ENCODE measurements at regions not wholly inside any gene's neighbourhood (a gene's known extent, or its start where the extent isn't known, plus 50 kb on each side); places are given as distances from the start of the nearest gene placed in this dataset.

GRCh38 chr2:63663013-63663864 lies 74.5 kb downstream of the MDH1 start (continued):
- TF ChIP-seq SKIL (IDR thresholded peaks at IDR 0.05; ENCODE audit: low read depth, poor library complexity, severe bottlenecking): no peak
- TF ChIP-seq SUPT20H (IDR thresholded peaks at IDR 0.05; ENCODE audit: borderline replicate concordance, control insufficient read depth, low read depth, low read length): no peak
- no peak for TF ChIP-seq ZNF687 (IDR thresholded peaks at IDR 0.05)
- no peak for TF ChIP-seq SPI1 (IDR thresholded peaks at IDR 0.05; ENCODE audit: borderline replicate concordance, insufficient read depth, low read depth, low read length)

DNA sequence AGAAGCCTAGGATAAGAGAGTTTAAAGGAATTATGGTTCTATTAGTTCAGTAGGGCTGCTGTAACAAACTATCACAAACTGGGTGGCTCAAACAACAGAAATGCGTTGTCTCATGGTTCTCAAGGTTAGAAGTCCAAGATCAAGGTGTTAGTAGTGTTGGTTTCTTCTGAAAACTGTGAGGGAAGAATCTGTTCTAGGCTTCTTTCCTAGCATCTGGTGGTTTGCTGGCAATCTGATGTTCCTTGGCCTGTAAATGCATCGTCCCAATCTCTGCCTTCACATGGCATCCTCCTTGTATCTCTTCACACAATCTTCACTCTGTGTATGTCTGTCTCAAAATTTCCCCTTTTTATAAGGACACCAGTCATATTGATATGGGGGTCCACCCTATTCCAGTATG lies 76.3 kb downstream of the MDH1 start:
- RAD21 ChIA-PET (ENCODE audit: unreplicated experiment): no interaction called here
- SMC1A ChIA-PET (ENCODE audit: uncharacterized antibody, unreplicated experiment): interaction anchor here (0.9 kb wide), 1 partner anchor 11 kb away, joined by 3 read pairs; no protein-coding TSS in a partner anchor
- TF ChIP-seq YBX1 (IDR thresholded peaks at IDR 0.05) (no peak), MTA3 (IDR thresholded peaks at IDR 0.05; ENCODE audit: borderline replicate concordance, low read length) (no peak), HDAC6 (IDR thresholded peaks at IDR 0.05; ENCODE audit: unreplicated experiment) (no peak), CHD2 (IDR thresholded peaks at IDR 0.05; ENCODE audit: borderline replicate concordance, low read depth, low read length) (no peak)
- TF ChIP-seq, protein P1, sequence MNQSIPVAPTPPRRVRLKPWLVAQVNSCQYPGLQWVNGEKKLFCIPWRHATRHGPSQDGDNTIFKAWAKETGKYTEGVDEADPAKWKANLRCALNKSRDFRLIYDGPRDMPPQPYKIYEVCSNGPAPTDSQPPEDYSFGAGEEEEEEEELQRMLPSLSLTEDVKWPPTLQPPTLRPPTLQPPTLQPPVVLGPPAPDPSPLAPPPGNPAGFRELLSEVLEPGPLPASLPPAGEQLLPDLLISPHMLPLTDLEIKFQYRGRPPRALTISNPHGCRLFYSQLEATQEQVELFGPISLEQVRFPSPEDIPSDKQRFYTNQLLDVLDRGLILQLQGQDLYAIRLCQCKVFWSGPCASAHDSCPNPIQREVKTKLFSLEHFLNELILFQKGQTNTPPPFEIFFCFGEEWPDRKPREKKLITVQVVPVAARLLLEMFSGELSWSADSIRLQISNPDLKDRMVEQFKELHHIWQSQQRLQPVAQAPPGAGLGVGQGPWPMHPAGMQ (IDR thresholded peaks at IDR 0.05; ENCODE audit: borderline replicate concordance): no peak
- 0% methylated on average over 2 of the region's 2 CpGs for WGBS (ENCODE audit: insufficient coverage, insufficient replicate concordance, low lambda C conversion rate, missing lambda C conversion rate)
- Histone ChIP-seq H4K20me1 (ENCODE audit: control insufficient read depth, insufficient read depth) (no peaks in the 10 kb centered on the region), H3K9me3 (replicated peaks; ENCODE audit: control insufficient read depth, insufficient read depth, low read length) (no peaks in the 10 kb centered on the region), H3K27ac (ENCODE audit: control insufficient read depth, insufficient read depth) (no peak overlapping the region), H3K36me3 (ENCODE audit: control insufficient read depth in 2 of 2, insufficient read depth in 2 of 2, low read length in 1 of 2) (no peaks in the 10 kb centered on the region), H3K9ac (ENCODE audit: control insufficient read depth, insufficient read depth, low read length) (no peak overlapping the region), H3K79me2 (ENCODE audit: control insufficient read depth, insufficient read depth, low read length) (no peaks in the 10 kb centered on the region), H3K4me2 (ENCODE audit: control insufficient read depth, insufficient read depth) (no peak overlapping the region), H3K4me3 (no peak overlapping the region), H3K4me1 (ENCODE audit: control insufficient read depth, insufficient read depth, low read length) (no peaks in the 10 kb centered on the region), H2AFZ (ENCODE audit: control insufficient read depth, low read depth, low read length) (no peak overlapping the region), H3K27me3 (replicated peaks in 1 of 2; ENCODE audit: control insufficient read depth in 2 of 2, insufficient read depth in 2 of 2, low read length in 1 of 2) (no peaks in the 10 kb centered on the region)
- CTCF ChIA-PET: no interaction called here
- in situ Hi-C loops (cut with MboI) (no loop called here), intact Hi-C loops (cut with micrococcal nuclease; ENCODE audit: unreplicated experiment) (no loop called here)
- FAIRE-seq (no peak), DNase-seq (ENCODE audit: low read depth, low spot score) (no peak), ATAC-seq (no peak)
- POLR2A ChIA-PET: no interaction called here
- BruUV-seq (replicated peaks): no TSS peak

Measured in GM12878 (cell line).